Osteocyte (in vitro differentiated cells): ENCODE measurements at regions not wholly inside any gene's neighbourhood (a gene's known extent, or its start where the extent isn't known, plus 50 kb on each side); places are given as distances from the start of the nearest gene placed in this dataset.
"Not testable (repeated sequence)": the region's sequence is repeated elsewhere in the genome, so short reads cannot be mapped to it uniquely, and the experiment has no call there.

ENCODE experiments used
- DNase-seq: peaks from one replicate; pipeline ENCODE4 v3.0.0; 2021; ENCODE audit warnings: mixed read lengths; ENCODE audit not compliant: unreplicated experiment; ENCODE audit errors: extremely low spot score
- H3K27ac Mint-ChIP-seq: one replicate; pipeline ENCODE4 v1.8.0; 2021; ENCODE audit warnings: mild to moderate bottlenecking, mixed read lengths; ENCODE audit not compliant: unreplicated experiment
- H3K27me3 Mint-ChIP-seq: one replicate; pipeline ENCODE4 v1.8.0; 2021; ENCODE audit warnings: mixed read lengths; ENCODE audit not compliant: unreplicated experiment
- H3K36me3 Mint-ChIP-seq: one replicate; pipeline ENCODE4 v1.8.0; 2021; ENCODE audit warnings: mixed read lengths; ENCODE audit not compliant: unreplicated experiment
- H3K4me1 Mint-ChIP-seq: one replicate; pipeline ENCODE4 v1.8.0; 2021; ENCODE audit warnings: mixed read lengths; ENCODE audit not compliant: unreplicated experiment
- H3K4me3 Mint-ChIP-seq: one replicate; pipeline ENCODE4 v1.8.0; 2021; ENCODE audit warnings: mild to moderate bottlenecking, moderate library complexity, mixed read lengths; ENCODE audit not compliant: unreplicated experiment
- H3K9me3 Mint-ChIP-seq: one replicate; pipeline ENCODE4 v1.8.0; 2021; ENCODE audit warnings: mixed read lengths; ENCODE audit not compliant: unreplicated experiment

DNA sequence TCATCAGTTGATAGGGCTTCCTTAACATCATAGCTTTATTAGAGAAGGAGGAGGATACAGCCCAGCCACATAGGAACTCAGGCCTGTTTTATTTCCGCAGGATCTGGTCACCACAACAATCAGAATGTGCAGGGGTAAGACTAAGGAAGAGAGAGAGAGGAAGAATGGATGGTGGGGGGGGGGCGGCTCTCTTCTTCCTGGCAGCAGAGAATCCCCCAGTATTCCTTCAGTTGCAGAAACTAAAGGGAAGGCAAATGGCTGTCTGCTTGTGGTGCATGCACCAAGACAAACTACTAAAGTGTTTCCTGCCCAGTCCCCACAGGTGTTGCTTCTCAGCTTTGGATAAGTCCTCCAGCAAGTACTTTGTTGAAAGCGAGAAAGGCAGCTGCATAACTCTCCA lies 96.4 kb upstream of the NBPF19 start:
- H3K4me3 Mint-ChIP-seq, H3K36me3 Mint-ChIP-seq, H3K9me3 Mint-ChIP-seq, H3K27me3 Mint-ChIP-seq, H3K27ac Mint-ChIP-seq, DNase-seq, H3K4me1 Mint-ChIP-seq: not testable (repeated sequence)

DNA sequence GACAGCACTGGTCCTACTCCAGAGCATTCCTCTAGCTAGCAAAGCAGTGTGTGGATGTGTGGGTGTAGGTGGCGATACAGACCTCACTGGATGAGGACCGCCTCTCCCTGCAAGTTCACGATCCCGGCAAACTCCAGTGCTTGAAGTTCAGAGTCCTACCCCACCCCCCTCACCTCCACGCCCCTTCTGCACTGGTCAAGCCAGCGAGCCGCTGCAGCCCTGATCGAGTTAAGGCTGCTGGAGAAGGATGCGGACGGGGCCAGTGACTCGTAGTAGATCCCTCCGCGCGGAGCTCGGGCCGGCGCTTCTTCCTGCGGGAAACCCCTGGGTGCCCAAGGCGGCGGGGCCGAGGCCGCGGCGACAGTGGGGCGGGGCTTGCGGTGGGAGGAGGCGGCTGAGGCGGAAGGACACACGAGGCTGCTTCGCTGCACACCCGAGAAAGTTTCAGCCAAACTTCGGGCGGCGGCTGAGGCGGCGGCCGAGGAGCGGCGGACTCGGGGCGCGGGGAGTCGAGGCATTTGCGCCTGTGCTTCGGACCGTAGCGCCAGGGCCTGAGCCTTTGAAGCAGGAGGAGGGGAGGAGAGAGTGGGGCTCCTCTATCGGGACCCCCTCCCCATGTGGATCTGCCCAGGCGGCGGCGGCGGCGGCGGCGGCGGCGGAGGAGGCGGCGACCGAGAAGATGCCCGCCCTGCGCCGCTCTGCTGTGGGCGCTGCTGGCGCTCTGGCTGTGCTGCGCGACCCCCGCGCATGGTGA lies 84.5 kb upstream of the NBPF19 start:
- not testable (repeated sequence) for H3K27me3 Mint-ChIP-seq

DNA sequence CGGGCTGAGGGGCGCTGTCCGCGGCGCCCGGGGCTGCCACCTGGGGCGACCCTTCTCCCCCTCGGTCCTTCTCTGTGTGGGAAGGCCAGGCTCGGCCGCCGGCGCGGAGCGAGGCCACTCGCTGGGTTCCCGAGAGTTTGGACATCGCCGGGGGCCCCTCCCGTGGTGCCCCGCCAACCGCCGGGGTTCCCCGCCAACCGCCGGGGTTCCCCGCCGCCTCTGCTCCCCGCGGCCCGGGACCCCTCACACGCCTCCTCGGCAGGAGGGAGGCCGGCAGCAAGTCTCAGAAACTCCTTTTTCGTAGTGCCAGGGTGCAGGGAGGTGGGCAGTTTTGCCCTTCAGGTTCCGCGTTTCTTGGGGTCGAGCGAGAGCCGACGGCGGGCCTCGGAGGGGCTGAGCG lies 83.9 kb upstream of the NBPF19 start:
- not testable (repeated sequence) for H3K27me3 Mint-ChIP-seq, H3K9me3 Mint-ChIP-seq, H3K4me3 Mint-ChIP-seq, H3K27ac Mint-ChIP-seq, H3K36me3 Mint-ChIP-seq, DNase-seq, H3K4me1 Mint-ChIP-seq

More for the DNA sequence above, 84.5 kb upstream of the NBPF19 start:
- H3K4me3 Mint-ChIP-seq: peak overlapping the region; percentile 75
- DNase-seq: peak; percentile 86
- not testable (repeated sequence) for H3K36me3 Mint-ChIP-seq, H3K9me3 Mint-ChIP-seq, H3K4me1 Mint-ChIP-seq
- H3K27ac Mint-ChIP-seq: peak overlapping the region; percentile 50

DNA sequence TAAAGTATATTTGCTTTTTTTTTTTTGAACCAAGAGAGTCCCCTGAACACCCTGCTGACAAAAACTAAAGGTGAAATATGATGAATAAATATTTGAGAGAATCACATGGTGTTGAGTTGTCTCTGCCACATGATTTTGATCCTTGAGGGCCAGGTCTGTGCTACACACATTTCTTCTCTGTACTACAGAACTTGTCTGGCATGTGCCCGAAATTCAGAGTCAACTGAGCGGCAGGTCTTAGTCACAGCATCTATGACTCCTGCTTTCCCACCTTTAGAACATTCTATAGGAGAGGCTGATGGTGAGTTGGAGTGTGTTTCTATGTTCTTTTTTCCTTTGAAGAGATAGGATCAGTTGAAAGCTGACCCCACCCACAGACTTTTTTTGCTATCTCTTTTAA lies 79.0 kb upstream of the NBPF19 start:
- not testable (repeated sequence) for DNase-seq, H3K27me3 Mint-ChIP-seq, H3K4me3 Mint-ChIP-seq, H3K27ac Mint-ChIP-seq, H3K36me3 Mint-ChIP-seq, H3K9me3 Mint-ChIP-seq
- H3K4me1 Mint-ChIP-seq: peaks cover 10% of the 10 kb centered on the region

DNA sequence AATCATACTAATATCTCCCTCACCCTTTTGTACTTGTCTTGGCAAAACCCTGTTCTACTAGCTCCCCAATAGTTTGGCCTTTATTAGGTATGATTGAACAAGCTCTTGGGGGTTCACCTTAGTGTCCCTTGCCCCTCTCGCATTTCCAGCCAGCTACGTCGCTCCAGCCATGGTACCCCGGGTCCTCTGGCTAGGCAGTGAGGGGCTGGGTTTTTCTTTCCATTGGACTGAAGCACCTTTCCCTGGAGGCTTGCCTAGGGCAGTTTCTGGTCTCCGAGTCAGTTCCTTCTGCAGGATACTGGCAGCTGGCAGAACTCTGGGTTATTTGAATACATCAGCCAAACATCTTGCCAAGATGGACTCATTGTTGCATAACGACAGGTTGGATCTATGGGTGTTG lies 76.3 kb upstream of the NBPF19 start:
- DNase-seq, H3K4me1 Mint-ChIP-seq, H3K27me3 Mint-ChIP-seq, H3K36me3 Mint-ChIP-seq, H3K9me3 Mint-ChIP-seq, H3K27ac Mint-ChIP-seq, H3K4me3 Mint-ChIP-seq: not testable (repeated sequence)

DNA sequence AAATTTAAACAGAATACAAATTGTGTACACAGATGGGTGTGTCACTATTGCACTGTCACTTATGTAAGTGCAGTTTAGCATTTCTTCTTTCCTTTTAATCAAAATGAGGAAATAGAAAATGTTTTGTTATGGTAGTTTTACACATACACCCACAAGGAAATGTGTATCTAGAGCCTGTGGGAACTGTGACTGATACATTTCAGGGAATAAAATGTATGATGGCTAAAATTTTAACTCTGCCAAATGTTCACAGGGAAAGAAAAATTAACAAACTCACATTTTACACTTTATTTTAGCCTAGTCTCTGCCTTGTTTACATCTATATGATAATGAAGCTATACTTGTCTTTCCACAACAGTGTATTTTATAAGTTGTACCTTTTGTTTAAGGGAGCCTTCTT lies 66.4 kb upstream of the NBPF19 start:
- H3K27ac Mint-ChIP-seq, DNase-seq, H3K9me3 Mint-ChIP-seq, H3K36me3 Mint-ChIP-seq, H3K27me3 Mint-ChIP-seq, H3K4me3 Mint-ChIP-seq, H3K4me1 Mint-ChIP-seq: not testable (repeated sequence)

DNA sequence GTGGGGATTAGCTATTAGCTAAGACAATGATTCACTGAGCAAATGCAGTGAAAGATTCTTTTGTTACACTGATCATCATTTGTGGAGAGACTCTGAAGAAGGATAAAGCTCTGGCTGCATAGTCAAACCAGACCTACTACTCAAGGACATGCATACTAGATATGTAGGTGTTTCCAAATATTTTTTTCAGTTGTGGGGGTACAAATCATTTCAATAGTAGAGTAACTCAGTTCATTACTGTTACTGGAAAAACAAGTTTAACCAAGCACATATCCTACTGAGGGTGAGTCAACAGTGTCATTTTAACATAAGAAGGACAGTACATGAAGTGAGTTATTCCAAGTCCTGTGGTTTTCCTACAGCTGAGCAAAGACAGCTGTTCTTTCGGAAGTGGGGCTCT lies 59.5 kb upstream of the NBPF19 start:
- not testable (repeated sequence) for H3K27ac Mint-ChIP-seq, H3K9me3 Mint-ChIP-seq, H3K36me3 Mint-ChIP-seq, H3K27me3 Mint-ChIP-seq, DNase-seq, H3K4me1 Mint-ChIP-seq, H3K4me3 Mint-ChIP-seq

DNA sequence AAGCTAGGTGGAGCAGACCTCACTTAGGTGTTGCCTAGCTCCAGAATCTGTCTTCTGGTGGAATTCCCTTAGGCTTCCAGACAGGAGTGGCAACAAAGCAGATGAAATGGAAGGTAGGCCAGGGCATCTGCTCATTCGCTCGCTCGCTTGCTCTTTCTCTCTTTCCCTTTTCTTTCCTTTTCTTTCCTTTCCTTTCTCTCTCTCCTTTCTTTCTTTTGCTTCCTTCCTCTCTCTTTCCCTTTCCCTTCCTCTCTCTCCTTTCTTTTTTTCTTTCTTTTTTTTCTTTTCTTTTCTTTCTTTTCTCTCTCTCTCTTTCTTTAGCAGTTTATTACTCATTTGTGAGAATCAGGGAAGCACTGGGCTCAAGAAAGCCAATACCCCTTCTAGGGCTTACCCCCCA lies 56.1 kb upstream of the NBPF19 start:
- H3K4me1 Mint-ChIP-seq, DNase-seq, H3K27ac Mint-ChIP-seq, H3K27me3 Mint-ChIP-seq, H3K9me3 Mint-ChIP-seq, H3K4me3 Mint-ChIP-seq, H3K36me3 Mint-ChIP-seq: not testable (repeated sequence)

DNA sequence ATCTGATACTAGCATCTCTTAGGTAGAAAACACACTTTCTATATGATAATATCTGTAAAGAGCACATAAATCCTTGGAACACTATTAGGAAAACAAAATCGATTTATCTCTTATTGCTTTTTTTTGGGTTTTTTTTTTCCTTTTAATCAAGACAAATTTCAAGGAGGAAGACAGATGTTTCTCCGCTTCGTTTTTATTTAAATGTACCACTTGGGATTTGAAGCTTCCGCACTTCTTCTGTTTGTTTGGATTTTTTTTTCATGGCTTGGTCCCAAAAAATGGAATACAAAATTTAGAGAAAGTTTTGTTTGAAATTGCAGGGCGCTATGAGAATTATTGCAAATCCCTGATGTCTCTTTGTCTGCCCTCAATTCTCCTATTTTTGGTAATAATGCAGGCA lies 51.7 kb upstream of the NBPF19 start:
- not testable (repeated sequence) for DNase-seq, H3K36me3 Mint-ChIP-seq, H3K27me3 Mint-ChIP-seq

More for the DNA sequence above, 51.7 kb upstream of the NBPF19 start:
- H3K9me3 Mint-ChIP-seq, H3K4me1 Mint-ChIP-seq, H3K27ac Mint-ChIP-seq, H3K4me3 Mint-ChIP-seq: not testable (repeated sequence)
